AG04450 (cell line): ENCODE measurements at regions not wholly inside any gene's neighbourhood (a gene's known extent, or its start where the extent isn't known, plus 50 kb on each side); places are given as distances from the start of the nearest gene placed in this dataset.

Experiments used
- CTCF ChIA-PET: fragments of 300-600, 350-600 bp; formaldehyde crosslinking; extraction: SDS; loops from one replicate; lab custom pipeline; 2022; ENCODE audit warnings: antibody characterized with exemption, inconsistent platforms; lab: Charles Lee
- POLR2A ChIA-PET: fragments of 350-600 bp; formaldehyde crosslinking; extraction: SDS; loops from one replicate; lab custom pipeline; 2021; ENCODE audit warnings: antibody characterized with exemption, inconsistent platforms; lab: Yijun Ruan, JAX
- DNase-seq: peaks from one replicate; pipeline ENCODE4 v3.0.0-alpha.2; 2011; ENCODE audit warnings: low read depth, low spot score
- H3K27ac ChIP-seq: one replicate; pipeline ENCODE4 v1.5.1; 2012; ENCODE audit warnings: low read depth, low read length, control low read depth
- H3K27me3 ChIP-seq: one replicate; pipeline ENCODE4 v1.6.0; 2012; ENCODE audit warnings: low read length; ENCODE audit not compliant: control insufficient read depth, insufficient read depth
- H3K4me3 ChIP-seq: 2 replicates; pipeline ENCODE4 v1.5.1; 2011; ENCODE audit warnings: mild to moderate bottlenecking, low read depth, low read length, control low read depth
- H3K9me3 ChIP-seq: 2 replicates; pipeline ENCODE4 v1.5.1; 2012; ENCODE audit warnings: low read length; ENCODE audit not compliant: control insufficient read depth, insufficient read depth
- CTCF ChIP-seq: IDR thresholded peaks from 2 replicates; pipeline ENCODE4 v1.5.1; 2011; ENCODE audit warnings: low read depth, low read length, control low read depth, inconsistent platforms

GRCh38 chr4:10343656-10344055 is 113.6 kb downstream of the ZNF518B start:
- POLR2A ChIA-PET, result no interaction called here

GRCh38 chr4:10342866-10343265 is 114.4 kb downstream of the ZNF518B start:
- DNase-seq, result no peak
- no peaks in the 10 kb centered on the region for H3K9me3 ChIP-seq
- POLR2A ChIA-PET, result no interaction called here
- H3K27me3 ChIP-seq, result no peaks in the 10 kb centered on the region
- no peak overlapping the region for H3K27ac ChIP-seq
- CTCF ChIA-PET, result no interaction called here
- H3K4me3 ChIP-seq, result no peak overlapping the region
- no peak for TF ChIP-seq CTCF

More at GRCh38 chr4:10343656-10344055, 113.6 kb downstream of the ZNF518B start:
- TF ChIP-seq CTCF, result no peak
- Histone ChIP-seq H3K9me3 (no peaks in the 10 kb centered on the region), H3K27me3 (no peaks in the 10 kb centered on the region), H3K4me3 (no peak overlapping the region), H3K27ac (no peak overlapping the region)
- no peak for DNase-seq
- CTCF ChIA-PET, result no interaction called here

- ChIA-PET CTCF (no interaction called here), POLR2A (no interaction called here)
- no peak overlapping the region for H3K4me3 ChIP-seq
- H3K9me3 ChIP-seq, result no peaks in the 10 kb centered on the region
- TF ChIP-seq CTCF, result no peak
- no peak for DNase-seq
- no peaks in the 10 kb centered on the region for H3K27me3 ChIP-seq
- no peak overlapping the region for H3K27ac ChIP-seq
These were observed 120.8 kb downstream of the ZNF518B start for GRCh38 chr4:10336471-10336870.

- no peak for TF ChIP-seq CTCF
- Histone ChIP-seq H3K27ac (no peak overlapping the region), H3K4me3 (no peak overlapping the region), H3K9me3 (no peaks in the 10 kb centered on the region), H3K27me3 (no peaks in the 10 kb centered on the region)
- CTCF ChIA-PET, result no interaction called here
- no peak for DNase-seq
- POLR2A ChIA-PET, result no interaction called here
These were observed 122.2 kb downstream of the ZNF518B start for GRCh38 chr4:10335050-10335449.

- no peak for DNase-seq
- no peak overlapping the region for H3K27ac ChIP-seq
- no peaks in the 10 kb centered on the region for H3K9me3 ChIP-seq
- H3K27me3 ChIP-seq, result no peaks in the 10 kb centered on the region
- ChIA-PET POLR2A (no interaction called here), CTCF (no interaction called here)
- TF ChIP-seq CTCF, result no peak
- no peak overlapping the region for H3K4me3 ChIP-seq
These were observed 122.7 kb downstream of the ZNF518B start for GRCh38 chr4:10334506-10335028.
